ENCODE measurements at regions not wholly inside any gene's neighbourhood (a gene's known extent, or its start where the extent isn't known, plus 50 kb on each side); places are given as distances from the start of the nearest gene placed in this dataset.

DNA sequence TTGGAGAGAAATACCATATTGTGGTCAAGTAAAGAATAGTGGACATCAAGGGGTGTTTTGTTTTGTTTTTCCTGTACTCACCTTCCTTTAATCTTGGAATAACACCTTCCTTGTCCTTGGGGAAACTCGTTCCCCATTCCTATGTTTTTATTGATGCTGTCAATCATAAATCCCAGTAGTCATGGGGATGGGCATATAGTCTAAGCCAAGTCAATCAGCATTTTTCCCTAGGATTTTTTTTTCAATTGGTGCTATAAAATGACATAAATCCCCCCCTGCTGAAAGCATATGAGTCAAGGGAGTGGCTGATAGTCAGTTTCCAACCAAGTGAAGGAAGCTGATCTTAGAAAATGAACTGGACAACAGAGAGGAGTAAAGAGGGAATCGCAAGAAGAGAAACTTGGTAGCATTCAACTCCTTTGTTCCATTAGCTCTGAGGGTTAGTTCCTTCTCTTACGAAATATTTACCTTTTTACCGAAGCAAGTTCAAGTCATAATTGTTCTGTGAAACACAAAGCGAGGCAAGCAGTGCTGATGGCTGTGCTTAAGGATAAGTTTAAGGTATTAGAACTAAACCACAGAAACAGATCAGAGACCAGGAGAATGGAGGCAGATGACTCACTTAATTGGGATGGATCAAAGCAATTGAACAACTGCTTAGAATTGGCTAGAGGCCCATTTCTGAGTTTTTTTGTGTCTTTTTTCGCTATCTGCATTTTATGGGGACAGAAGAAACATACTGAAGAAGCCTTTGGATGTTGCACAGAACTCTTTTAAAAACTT is 218.6 kb downstream of the SEMA6A start:
- DNase-seq, result peak in 1 of 2 experiments; percentile 65
- Histone ChIP-seq H3K9me3 (replicated peaks) (peaks cover 14% of the 10 kb centered on the region), H3K27me3 (no peaks in the 10 kb centered on the region), H3K4me3 (no peak overlapping the region), H3K27ac (no peak overlapping the region), H3K4me1 (peaks cover 22% of the 10 kb centered on the region), H3K36me3 (no peaks in the 10 kb centered on the region)

DNA sequence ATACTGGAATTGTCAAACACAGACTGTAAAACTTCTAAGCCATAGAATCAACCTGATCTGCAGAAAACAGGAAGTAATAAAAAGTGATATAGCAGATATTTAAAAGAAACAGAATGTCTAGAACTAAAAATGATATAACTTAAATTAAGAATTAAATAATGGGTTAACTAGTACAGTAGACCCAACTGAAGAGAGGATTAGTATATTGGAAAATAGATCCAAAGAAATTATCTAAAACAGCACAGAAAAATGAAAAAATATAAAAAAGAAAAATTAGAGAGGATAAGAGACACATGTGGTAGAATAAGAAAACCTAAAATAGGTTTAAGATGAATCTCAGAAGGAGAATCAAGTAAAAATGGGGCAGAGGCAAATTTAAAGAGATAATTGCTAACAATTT is 219.9 kb downstream of the SEMA6A start:
- Histone ChIP-seq H3K4me3 (no peak overlapping the region), H3K27ac (no peak overlapping the region), H3K27me3 (no peaks in the 10 kb centered on the region), H3K9me3 (replicated peaks) (peaks cover 14% of the 10 kb centered on the region), H3K36me3 (no peaks in the 10 kb centered on the region), H3K4me1 (peaks cover 9% of the 10 kb centered on the region)
- DNase-seq, result no peak

DNA sequence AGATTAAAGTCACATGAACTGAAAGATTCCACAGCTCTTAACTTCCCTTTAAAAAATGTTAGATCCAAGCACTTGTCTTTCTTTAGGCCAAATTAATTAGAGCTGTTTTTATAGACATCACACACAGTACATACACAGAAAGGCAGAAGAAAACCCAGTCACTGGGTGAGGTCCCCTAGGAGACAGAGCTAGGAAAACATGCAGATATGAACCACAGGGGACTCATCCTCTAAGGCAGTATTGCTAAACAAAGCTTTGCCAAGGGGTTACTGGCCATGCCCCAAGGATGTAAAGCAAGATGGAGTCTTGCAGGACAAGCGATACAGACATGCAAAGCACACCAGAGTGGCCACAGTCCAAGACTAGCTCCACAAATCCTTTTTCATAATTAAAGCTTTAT is 227.0 kb downstream of the SEMA6A start:
- Histone ChIP-seq H3K9me3 (replicated peaks) (no peaks in the 10 kb centered on the region), H3K27me3 (no peaks in the 10 kb centered on the region), H3K36me3 (no peaks in the 10 kb centered on the region), H3K4me1 (peaks cover 10% of the 10 kb centered on the region), H3K27ac (no peak overlapping the region), H3K4me3 (no peak overlapping the region)
- no peak for DNase-seq

DNA sequence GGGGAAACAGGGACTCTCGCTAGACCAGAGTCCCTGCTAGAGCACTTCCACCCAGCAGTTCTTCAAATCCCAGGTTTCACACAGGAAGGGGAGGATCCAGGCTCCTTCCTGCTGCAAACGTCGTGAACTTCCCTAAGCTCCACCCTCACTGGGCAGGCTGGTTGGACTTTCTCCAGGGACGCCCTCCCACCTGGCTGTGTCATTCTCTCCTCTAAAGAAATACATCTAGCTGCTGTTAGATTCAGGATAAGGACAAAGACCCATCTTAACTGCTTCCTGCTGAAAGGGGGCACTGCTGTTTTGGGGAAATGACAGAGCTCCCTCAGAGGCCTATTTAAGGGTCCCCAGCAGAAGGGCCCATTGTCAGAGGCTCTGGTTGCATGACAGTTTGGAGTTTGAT is 230.7 kb downstream of the SEMA6A start:
- Histone ChIP-seq H3K4me3 (peak overlapping the region; percentile 27), H3K4me1 (peaks cover 10% of the 10 kb centered on the region), H3K9me3 (replicated peaks) (0 out of 2 replicates have a peak, but pooled peaks cover 2% of the 10 kb centered on the region), H3K27ac (peak overlapping the region; percentile 55), H3K36me3 (no peaks in the 10 kb centered on the region), H3K27me3 (no peaks in the 10 kb centered on the region)
- DNase-seq, result peak; percentile 95 to 98

Data from SJCRH30 (cell line).